DOHH2 (cell line): ENCODE measurements at regions not wholly inside any gene's neighbourhood (a gene's known extent, or its start where the extent isn't known, plus 50 kb on each side); places are given as distances from the start of the nearest gene placed in this dataset.

ENCODE experiments used
- CTCF ChIP-seq: fragments of 200-600 bp; sonication (generic); IDR thresholded peaks from one replicate; pipeline ENCODE4 v1.5.1; 2014; ENCODE audit warnings: antibody characterized with exemption, mild to moderate bottlenecking, low read depth, low read length; ENCODE audit not compliant: poor library complexity, severe bottlenecking
- EZH2phosphoT487 ChIP-seq: fragments of 200-600 bp; sonication (generic); IDR thresholded peaks from 2 replicates; pipeline ENCODE4 v1.6.1; 2017; ENCODE audit warnings: borderline replicate concordance, mild to moderate bottlenecking, antibody characterized with exemption, low read length, moderate library complexity, mixed read lengths

- TF ChIP-seq CTCF (no peak), EZH2phosphoT487 (no peak)
Observed at GRCh38 chr2:187749804-187750431, 195.7 kb upstream of the TFPI start.
